ENCODE measurements at regions not wholly inside any gene's neighbourhood (a gene's known extent, or its start where the extent isn't known, plus 50 kb on each side); places are given as distances from the start of the nearest gene placed in this dataset.

- DNase-seq (ENCODE audit: low read depth in 3 of 3) = no peak
Observed at GRCh38 chr4:13316354-13316753, 167.8 kb downstream of the RAB28 start.

GRCh38 chr4:13313856-13314255 is 170.3 kb downstream of the RAB28 start:
- DNase-seq (ENCODE audit: low read depth in 3 of 3) = no peak

- DNase-seq (ENCODE audit: low read depth in 3 of 3) = no peak
Observed at GRCh38 chr4:13312264-13312663, 171.9 kb downstream of the RAB28 start.

GRCh38 chr4:13309751-13310150 is 174.4 kb downstream of the RAB28 start:
- DNase-seq (ENCODE audit: low read depth in 3 of 3) = no peak

- DNase-seq (ENCODE audit: low read depth in 3 of 3) = no peak
Observed at GRCh38 chr4:13306356-13306755, 177.8 kb downstream of the RAB28 start.

- DNase-seq (ENCODE audit: low read depth in 3 of 3) = no peak
Observed at GRCh38 chr4:13302876-13303275, 181.3 kb downstream of the RAB28 start.

GRCh38 chr4:13299343-13299742 is 184.8 kb downstream of the RAB28 start:
- DNase-seq (ENCODE audit: low read depth in 3 of 3) = no peak

- no peak for DNase-seq (ENCODE audit: low read depth in 3 of 3)
Observed at GRCh38 chr4:13298655-13299054, 185.5 kb downstream of the RAB28 start.

- no peak for DNase-seq (ENCODE audit: low read depth in 3 of 3)
Observed at GRCh38 chr4:13296986-13297385, 187.2 kb downstream of the RAB28 start.

GRCh38 chr4:13294961-13295605 is 189.1 kb downstream of the RAB28 start:
- no peak for DNase-seq (ENCODE audit: low read depth in 3 of 3)

- DNase-seq (ENCODE audit: low read depth in 3 of 3) = no peak
Observed at GRCh38 chr4:13292372-13292771, 191.8 kb downstream of the RAB28 start.

GRCh38 chr4:13289391-13289790 is 194.7 kb downstream of the RAB28 start:
- no peak for DNase-seq (ENCODE audit: low read depth in 3 of 3)

- DNase-seq (ENCODE audit: low read depth in 3 of 3) = no peak
Observed at GRCh38 chr4:13285336-13285735, 198.8 kb downstream of the RAB28 start.

- DNase-seq (ENCODE audit: low read depth in 3 of 3) = no peak
Observed at GRCh38 chr4:13284932-13285331, 199.2 kb downstream of the RAB28 start.

GRCh38 chr4:13276357-13276756 is 207.8 kb downstream of the RAB28 start:
- DNase-seq (ENCODE audit: low read depth in 3 of 3) = no peak

GRCh38 chr4:13268703-13269102 is 215.4 kb downstream of the RAB28 start:
- DNase-seq (ENCODE audit: low read depth in 3 of 3) = no peak

- no peak for DNase-seq (ENCODE audit: low read depth in 3 of 3)
Observed at GRCh38 chr4:13268165-13268564, 216.0 kb downstream of the RAB28 start.

GRCh38 chr4:13267091-13267490 is 217.0 kb downstream of the RAB28 start:
- DNase-seq (ENCODE audit: low read depth in 3 of 3) = no peak

- no peak for DNase-seq (ENCODE audit: low read depth in 3 of 3)
Observed at GRCh38 chr4:13266687-13267086, 217.5 kb downstream of the RAB28 start.

- no peak for DNase-seq (ENCODE audit: low read depth in 3 of 3)
Observed at GRCh38 chr4:13263967-13264525, 220.1 kb downstream of the RAB28 start.

GRCh38 chr4:13262816-13263215 is 221.3 kb downstream of the RAB28 start:
- no peak for DNase-seq (ENCODE audit: low read depth in 3 of 3)

- no peak for DNase-seq (ENCODE audit: low read depth in 3 of 3)
Observed at GRCh38 chr4:13261486-13262257, 222.5 kb downstream of the RAB28 start.

GRCh38 chr4:13260513-13260912 is 223.6 kb downstream of the RAB28 start:
- no peak for DNase-seq (ENCODE audit: low read depth in 3 of 3)

Measured in stimulated activated CD4-positive, alpha-beta T cell treated with anti-CD3 and anti-CD28 coated beads, TNF-alpha, amount 100 ng/mL, for 48 hours (primary cell).